ENCODE measurements at regions not wholly inside any gene's neighbourhood (a gene's known extent, or its start where the extent isn't known, plus 50 kb on each side); places are given as distances from the start of the nearest gene placed in this dataset.

DNA sequence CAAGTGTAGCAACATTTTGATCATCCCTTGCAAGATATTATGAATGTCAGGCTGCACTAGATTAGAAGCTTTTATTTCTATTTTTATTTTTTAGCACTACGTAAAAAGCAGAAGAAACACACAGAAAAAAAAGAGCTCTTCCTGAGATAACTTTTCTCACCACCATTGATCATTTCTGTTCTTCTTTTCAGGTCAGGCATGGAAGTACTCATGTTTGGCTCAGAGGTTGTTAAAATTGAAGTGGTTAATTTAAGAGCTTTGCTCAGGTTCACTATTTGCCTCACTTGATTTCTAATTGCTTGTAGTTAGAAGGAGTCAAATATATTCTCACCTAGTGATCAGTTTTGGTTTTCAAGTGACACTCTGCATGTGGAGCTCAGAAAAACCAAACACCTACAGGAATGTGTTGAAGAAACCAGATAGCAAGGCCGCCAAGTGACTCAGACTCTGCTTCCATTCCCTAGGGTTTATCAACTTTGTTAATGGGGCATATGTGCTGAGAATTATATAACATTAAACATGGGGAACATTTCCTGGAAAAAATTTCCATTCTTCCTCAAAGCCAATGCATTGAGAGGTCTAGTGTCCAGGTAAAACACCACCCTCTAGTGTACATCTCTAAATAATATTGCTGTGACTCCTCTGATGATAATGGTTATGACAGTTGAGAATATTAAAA lies 679.8 kb downstream of the CETN3 start:
- no peak for DNase-seq (ENCODE audit: low read depth in 2 of 2)

DNA sequence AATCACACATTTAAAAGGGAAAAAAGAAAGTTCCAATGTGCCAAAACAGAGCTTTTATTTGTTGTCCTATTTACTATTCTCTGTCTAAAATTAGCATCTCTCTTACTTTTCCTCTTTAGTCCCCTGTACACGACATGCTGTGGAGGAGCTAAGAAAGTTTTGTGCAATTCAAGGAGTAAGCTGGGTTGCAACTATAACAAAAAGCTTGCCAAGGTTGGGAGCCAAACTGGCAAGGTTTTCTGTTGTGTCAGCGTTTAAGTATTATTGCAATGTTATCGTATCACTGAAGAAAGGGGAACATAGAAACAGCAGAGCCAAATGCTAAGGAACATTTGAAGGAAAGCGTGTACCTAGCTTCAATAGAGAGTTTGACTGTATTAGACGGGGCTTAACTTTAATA lies 680.8 kb downstream of the CETN3 start:
- no peak for DNase-seq (ENCODE audit: low read depth in 2 of 2)

DNA sequence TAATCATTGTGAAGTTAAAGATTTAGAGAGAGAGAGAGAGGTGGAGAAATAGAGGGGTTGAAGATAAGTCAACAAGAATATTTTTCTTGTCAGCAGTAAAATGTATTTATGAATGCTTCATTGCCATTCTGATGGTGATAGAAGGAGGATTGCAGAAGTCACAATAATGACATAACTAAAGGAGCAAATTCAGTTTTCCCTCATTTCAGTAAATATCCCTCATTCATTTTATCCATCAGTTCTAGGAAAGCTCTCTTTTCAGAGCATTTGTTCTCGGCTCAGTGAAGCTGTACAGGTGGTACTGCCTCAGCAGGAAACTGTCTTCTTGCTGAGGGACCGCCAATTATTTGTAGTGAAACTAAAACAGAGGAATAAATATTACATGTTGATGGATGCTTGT lies 681.4 kb downstream of the CETN3 start:
- no peak for DNase-seq (ENCODE audit: low read depth in 2 of 2)

DNA sequence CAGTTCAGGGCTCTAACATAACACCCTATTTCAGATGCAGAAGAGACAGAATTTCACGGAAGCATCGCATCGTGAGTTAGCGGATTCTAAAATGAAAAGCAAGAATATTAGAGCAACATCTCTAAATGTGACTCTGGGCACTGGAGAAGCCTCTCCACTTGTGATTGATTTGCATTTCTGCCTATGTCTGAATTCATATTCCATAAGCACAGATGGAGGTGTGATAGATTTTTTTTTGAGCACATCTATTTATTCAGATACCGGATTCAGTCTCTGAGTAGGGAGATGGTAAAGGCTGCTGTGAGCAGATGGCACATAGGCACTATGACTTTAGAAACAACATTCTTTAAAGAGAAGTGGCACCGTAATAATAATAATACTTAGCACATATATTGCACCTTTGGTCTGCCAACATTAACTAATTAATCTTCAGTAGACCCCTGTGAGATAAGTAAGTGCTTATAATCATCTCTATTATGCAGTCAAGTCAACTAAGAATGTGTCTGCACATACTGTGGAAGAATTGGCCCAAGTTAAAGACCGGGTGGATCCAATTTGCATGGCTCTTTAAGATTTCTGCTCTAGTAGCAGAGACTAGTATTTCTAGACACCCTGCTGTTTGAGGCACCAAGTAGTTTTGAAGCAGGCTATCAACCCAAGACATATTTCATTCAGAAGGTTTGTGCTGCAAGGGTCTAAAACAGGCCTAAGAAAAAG lies 685.0 kb downstream of the CETN3 start:
- no peak for DNase-seq (ENCODE audit: low read depth in 2 of 2)

DNA sequence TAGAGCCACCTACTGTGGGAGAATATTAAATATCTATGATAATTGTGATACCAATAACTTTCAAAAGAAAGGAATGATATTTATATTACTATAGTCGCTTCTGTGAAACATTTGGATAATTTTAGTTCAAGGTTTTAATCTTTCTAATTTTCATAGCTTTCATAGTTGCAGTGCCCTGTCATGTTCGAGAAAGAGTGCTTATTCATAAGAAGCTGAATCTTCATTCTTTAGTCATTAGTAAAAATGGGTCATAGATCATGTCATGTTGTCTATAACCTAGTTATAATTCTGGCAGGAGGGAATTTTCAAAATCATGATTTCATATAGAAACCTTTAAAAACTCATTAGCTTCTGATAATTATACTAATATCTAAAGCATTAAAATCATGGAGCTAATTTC lies 685.6 kb downstream of the CETN3 start:
- no peak for DNase-seq (ENCODE audit: low read depth in 2 of 2)

DNA sequence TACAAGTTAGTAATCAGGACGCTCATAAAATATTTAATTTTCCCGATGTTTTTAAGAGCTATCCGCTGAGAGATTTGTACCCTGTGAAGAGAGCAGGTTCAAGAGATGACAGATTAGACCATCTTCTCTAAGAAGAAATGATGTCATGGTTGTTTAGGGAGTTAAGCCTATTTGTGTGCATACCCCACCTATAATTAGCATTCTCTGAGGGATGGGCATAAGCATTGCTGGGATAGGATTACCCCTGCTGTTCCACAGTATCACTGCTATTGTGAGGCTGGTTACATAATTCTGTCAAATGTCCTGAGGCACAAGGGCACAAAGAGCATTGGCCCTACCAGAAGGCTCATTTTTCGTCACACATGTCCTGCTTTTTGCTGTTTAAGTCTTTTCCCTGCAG lies 687.0 kb downstream of the CETN3 start:
- no peak for DNase-seq (ENCODE audit: low read depth in 2 of 2)

DNA sequence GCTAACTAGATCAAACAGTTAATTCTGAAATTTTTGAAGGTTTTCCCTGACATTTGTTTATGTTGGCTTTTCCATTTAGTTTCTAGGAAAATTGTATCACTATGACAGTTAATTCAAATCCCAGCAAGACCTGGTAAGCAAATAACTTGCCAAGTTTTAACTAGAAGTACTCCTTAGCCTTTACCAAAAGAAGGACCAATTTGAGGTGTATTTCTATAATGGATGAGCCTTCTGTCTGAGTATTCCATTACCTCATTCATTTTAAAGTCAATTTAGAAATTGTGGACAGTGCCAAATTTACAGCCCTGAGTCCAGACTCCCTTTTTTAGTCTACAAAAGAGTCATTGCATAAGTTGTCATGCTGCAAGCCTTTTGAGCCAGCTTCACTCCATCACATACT lies 687.6 kb downstream of the CETN3 start:
- DNase-seq (ENCODE audit: low read depth in 2 of 2) = no peak

DNA sequence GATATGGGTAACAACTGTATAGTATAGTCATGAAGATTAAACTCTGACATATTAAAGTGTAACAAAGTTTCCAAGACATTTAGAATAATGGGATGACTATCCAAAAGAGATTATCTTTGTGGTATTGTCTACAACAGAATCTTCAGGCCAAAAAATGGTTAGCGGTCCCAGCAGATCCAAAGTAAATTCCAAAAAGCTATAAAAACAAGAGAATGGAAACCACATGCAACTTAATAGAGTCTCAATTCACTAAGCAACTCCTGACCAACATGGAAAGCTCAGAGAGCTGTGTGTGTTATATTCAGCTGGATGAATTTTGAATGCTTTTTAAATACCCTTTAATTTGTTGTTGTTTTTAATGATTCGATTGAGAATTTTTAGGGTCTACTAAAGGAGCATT lies 688.2 kb downstream of the CETN3 start:
- DNase-seq (ENCODE audit: low read depth in 2 of 2) = no peak

DNA sequence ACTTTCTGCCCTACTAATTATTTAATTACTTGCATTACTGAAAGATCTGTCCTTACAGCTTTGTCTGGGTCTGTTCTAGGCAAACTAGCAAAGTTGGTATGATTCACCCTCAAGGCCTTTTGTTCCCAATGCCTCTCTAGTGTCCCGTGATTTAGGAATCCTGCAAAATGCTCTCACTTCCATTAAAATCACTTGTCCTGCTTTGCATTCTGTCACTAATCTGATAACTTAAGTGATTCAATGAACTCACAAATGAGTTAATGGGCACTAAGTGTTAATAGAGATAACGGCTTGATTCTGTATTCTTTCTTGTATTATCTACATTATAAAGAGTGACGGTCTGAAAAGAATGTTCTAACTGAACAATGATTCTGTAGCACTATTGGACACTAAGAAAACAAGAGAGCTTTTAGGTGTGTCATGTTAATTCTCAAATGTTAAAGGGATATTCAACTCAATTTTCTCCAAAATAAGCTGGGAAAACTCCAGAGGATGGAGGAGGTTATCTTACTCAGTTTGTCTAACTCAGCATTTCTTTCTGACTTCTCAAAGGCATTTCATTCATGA lies 697.3 kb downstream of the CETN3 start:
- no peak for DNase-seq (ENCODE audit: low read depth in 2 of 2)

DNA sequence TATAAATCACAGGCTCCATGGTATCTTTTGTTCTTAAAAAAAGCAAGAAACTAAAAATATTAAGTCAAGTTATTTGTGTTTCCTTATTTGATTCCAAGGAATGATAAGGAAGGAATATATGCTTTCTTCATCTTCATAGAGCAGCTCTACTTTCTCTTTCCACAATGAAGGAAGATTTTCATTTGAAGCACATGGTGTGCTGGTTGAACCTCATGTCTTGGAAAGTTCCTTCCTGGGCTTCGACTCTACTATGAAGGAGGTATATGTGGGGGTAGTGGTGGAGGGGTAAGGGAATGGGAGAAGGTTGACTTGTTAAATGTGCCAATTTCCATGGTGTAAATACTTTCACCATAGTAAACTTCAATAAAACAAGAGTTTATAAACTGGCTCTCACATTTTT lies 698.0 kb downstream of the CETN3 start:
- DNase-seq (ENCODE audit: low read depth in 2 of 2) = no peak

DNA sequence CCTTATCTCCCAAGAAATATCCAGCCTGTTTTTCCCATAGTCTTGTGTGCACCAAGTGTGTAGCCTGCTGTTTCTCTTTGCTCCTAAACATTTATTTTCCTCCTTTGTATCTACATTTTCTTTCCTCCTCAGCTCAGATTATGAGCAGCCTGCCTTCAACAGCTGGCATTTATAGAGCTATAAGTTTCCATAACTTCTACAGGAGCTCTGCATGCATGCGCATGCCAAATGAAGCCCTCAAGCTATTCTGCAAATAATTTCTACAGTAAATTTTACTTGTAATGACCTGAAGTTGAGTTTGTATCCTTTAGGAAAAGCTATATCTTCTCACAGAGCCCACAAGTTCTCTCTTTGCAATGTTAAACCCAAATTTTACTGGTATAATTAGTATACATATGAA lies 699.5 kb downstream of the CETN3 start:
- no peak for DNase-seq (ENCODE audit: low read depth in 2 of 2)

DNA sequence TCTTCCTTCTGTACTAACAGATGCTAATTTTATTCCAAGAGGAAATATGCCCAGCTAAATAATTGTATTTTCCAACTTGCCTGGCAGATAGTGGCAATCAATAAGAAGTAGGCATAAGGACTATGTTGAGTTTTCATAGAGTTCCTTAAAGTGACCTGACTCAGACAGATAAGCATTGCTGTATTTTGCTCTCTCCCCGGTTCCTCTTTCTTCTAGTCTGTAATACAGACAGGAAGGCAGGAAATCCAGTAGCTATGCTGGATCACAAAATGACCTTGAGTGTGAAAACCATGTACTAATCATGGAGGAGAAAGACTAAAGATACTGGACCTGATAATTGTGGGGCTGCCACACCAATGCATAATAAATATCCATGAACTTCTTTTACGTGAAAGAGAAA lies 701.7 kb downstream of the CETN3 start:
- no peak for DNase-seq (ENCODE audit: low read depth in 2 of 2)

DNA sequence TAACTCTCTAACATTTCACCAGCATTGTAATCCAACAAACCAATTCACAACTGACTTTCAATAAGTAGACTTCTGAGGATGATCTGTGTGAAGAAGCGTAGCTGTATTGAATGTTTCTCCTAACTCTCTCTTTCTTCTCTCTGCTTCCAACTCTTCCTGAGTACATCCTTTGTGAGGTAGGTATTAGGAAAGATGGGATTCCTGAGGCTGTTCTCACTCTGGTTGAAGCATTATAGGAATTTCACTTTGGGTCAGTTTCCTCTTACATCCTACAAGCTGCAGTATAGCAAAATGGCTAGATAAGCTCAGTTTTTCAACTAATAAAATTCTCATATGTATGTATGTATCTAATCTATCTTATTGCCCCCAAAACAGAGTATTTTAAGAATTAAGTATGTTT lies 702.8 kb downstream of the CETN3 start:
- DNase-seq (ENCODE audit: low read depth in 2 of 2) = no peak

DNA sequence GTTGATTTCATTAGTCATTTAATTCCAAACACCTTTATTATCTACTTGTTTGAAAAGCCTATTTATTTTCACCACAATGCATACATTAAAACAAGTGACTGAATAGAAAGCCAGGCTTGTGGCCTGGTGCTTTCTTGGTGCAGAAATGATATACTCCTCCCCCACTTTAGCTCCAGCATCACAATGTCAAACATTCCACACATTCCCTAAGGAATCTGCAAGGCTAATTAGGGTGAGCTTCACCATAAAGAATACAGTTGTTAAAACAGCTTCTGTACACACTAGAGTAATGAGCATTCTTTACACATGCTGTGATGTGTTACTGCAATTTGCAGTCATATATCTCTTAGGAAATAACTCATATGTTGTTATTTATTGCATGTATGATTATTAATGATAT lies 705.7 kb downstream of the CETN3 start:
- peak; percentile 87 to 88 for DNase-seq (ENCODE audit: low read depth in 2 of 2)

DNA sequence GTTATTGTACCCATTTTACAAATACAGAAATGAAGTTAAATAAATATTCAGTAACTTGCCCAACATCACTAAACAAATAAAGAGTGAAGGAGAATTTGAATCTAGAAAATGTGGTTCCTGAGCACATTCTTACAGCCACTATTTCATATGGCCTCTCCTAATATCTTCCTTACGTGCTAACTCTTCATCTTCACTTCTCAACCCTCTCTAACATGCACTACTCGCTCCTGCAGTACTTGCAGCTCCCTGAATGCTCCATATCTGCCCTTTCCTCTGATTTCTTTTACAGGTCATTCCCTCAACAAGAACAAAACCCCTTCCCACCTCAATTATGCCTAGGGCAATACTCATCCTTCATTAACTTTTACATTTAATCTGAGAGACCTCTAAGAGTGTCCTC lies 711.5 kb downstream of the CETN3 start:
- DNase-seq (ENCODE audit: low read depth in 2 of 2) = no peak

DNA sequence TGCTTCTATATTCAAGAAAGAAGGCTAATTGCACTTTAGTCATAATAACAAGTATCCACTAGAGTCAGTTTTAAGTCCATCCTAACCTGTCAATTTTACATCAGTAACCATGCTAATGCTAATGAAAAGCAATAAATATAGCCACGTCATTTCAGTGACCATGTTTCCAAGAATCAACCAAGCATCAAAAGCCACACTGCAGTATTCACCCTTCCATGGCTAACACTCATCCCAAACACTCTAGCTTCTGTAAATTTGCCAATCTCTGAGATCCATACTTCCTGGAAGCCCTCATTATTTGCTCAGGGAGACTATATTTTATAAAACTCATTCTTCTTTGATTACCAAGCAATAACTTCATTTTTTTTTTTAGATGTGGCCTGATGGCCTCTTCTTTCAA lies 712.0 kb downstream of the CETN3 start:
- no peak for DNase-seq (ENCODE audit: low read depth in 2 of 2)

DNA sequence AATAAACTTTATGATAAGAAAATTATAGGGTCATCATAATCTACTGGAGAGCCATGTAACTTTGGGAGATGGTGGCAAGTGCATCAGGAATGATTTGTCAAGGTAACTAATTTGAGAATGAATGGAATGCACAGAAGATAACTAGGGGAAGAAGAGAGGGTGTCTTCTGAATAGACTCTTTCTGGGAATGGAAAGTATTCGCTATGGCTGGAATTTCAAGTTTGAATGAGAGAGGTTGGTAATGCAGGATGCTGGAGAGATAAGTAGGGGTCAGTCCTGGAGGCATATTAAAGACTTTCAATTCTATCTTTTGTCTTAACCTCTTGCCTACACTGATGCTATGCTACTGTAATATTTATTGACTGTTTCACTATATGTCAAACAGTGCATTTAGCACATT lies 714.2 kb downstream of the CETN3 start:
- no peak for DNase-seq (ENCODE audit: low read depth in 2 of 2)

DNA sequence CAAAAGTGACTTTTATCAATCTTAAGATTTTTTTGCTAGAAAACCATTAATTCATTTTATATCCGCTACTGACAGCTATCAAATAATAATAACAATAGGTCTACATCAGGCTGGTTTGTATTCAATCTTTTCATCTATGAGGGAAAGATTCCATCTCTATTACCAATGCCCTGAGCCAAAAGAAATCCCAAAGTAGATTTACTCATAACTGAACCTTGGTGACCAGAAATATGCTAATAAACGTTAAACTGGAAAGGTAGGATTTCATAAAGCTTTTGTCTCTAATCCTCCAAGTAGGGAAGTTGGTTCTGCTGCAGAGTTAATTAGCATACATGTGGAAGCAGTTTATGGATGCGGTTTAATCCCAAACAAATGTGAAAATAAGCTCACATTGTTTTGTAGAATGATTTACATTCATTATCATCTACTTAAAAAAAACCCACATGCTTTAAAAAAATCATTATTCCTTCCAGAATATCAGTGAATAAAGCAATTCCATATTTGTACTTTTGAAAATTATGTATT lies 715.5 kb downstream of the CETN3 start:
- DNase-seq (ENCODE audit: low read depth in 2 of 2) = peak; percentile 36 to 42

DNA sequence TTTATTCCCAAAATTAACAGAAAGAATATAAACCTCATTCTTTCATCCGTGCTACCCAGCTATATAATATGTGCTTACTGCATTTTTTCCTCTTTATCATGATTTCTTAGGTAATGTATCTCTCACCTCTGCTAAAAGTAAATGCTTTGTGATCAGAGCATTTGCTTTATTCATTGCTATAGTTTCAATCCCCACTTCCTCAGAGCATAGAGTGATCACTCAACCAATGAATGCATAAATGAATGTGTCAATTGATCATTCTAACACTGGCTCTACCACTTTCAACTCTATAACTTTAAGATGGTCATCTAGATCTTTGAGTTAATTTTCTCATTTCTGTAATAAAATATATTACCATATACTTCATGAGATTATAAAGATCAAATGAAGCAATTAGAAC lies 719.2 kb downstream of the CETN3 start:
- DNase-seq (ENCODE audit: low read depth in 2 of 2) = no peak

DNA sequence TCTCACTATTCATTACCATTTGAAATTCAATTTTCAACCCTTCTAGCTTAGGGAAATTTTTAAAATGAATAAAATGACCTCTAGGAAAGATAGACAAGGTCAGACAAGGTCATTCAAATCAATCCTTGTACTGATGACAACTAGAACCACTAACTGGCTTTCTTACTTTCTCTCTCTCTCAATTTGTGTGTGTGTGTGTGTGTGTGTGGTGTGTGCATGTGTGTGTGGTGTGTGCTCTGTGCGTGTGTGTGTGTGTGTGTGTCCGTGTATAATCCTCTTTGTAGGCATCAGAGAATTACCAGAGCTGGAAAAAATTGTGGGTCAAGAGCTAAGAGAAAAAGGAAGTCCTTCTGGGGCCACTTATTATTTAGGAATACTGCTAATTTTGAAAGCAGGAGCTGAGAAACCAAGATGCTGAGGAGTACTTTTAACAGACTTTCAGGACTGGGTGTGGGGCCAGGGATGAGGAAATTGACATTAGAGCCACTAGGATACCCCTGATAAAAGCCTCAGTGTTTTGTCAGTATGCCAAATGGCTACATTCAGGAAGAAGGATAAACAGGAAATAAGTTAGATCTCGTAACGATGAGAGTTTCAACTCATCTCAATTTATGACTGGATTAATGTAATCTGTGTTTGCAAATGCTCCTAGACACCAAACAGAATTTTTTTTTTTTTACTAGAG lies 723.3 kb downstream of the CETN3 start:
- DNase-seq (ENCODE audit: low read depth in 2 of 2) = no peak

DNA sequence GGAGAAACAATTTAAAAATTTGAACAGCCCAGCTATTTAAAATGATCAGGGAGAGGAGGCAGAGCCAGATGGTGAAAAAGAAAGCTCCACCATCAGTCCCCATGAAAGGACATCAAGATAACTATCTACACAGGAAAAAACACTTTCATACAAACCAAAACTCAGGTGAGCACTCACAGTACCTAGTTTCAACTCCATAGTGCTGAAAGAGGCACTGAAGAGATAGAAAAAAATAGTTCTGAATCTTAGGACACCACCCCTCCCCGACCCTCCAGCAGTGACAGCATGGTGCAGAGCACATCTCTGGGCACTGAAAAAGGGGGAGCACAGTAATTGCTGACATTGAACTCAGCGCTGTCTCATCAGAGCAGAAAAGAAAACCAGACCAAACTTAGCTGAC lies 732.9 kb downstream of the CETN3 start:
- DNase-seq (ENCODE audit: low read depth in 2 of 2) = no peak

DNA sequence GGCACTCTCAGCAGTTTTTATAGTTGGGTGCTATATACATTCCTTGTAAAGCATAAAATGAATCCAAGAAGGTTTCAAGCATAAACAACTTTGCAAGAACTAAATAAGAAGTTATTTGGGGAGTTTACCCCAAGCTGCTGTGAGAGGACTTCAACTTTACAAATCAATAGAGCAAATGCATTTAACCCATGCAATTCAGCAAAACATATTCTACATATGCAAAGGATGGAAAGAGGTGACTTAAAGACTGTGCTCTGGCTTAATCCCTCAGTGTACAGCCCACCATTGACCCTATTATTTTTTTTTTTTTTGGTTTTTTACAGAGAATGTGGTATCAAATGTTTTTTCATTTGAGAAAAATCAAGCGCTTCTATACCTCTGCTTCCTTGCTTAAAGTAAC lies 736.5 kb downstream of the CETN3 start:
- no peak for DNase-seq (ENCODE audit: low read depth in 2 of 2)

DNA sequence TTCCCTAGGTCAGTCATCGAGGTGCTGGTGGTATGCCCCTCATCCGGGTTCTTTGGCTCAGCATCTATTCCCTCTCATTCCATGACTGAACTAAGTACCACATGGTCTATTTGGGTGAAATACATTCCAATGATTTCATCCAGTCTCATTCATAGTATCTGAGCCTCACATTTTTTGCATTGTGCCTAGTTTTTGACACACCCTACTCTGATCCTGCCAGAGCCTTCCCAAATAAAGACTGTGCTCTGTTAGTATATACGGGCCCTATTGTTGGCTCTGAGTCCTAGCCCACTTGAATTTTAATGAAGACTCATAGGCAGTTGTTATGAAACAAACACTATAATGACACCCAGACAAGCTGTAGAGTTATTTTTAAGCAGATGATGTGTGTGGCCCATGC lies 740.7 kb downstream of the CETN3 start:
- DNase-seq (ENCODE audit: low read depth in 2 of 2) = no peak
